RCC 7860 (cell line): ENCODE measurements at regions not wholly inside any gene's neighbourhood (a gene's known extent, or its start where the extent isn't known, plus 50 kb on each side); places are given as distances from the start of the nearest gene placed in this dataset.

Experiments
- DNase-seq: peaks from one replicate; pipeline ENCODE4 v3.0.0-alpha.2; 2015; ENCODE audit warnings: low spot score
- FAIRE-seq: peaks from 2 replicates; lab custom pipeline; 2012; peaks lifted over from hg19 to GRCh38; lab: Jason Lieb, UNC

- FAIRE-seq, result no peak
- no peak for DNase-seq
These were observed 168.7 kb upstream of the ITGB1 start for GRCh38 chr10:33126742-33127141.

GRCh38 chr10:33125522-33126517, 167.8 kb upstream of the ITGB1 start:
- FAIRE-seq, result no peak

GRCh38 chr10:33125111-33125510, 167.1 kb upstream of the ITGB1 start:
- no peak for DNase-seq
- no peak for FAIRE-seq

More at GRCh38 chr10:33125522-33126517, 167.8 kb upstream of the ITGB1 start:
- DNase-seq, result peak; percentile 18

GRCh38 chr10:33123680-33124079, 165.7 kb upstream of the ITGB1 start:
- no peak for DNase-seq
- no peak for FAIRE-seq

- DNase-seq (no peak), FAIRE-seq (no peak)
These were observed 164.2 kb upstream of the ITGB1 start for GRCh38 chr10:33122014-33122809.

- DNase-seq, result no peak
These were observed 162.7 kb upstream of the ITGB1 start for GRCh38 chr10:33120700-33121099.

GRCh38 chr10:33120275-33120674, 162.2 kb upstream of the ITGB1 start:
- FAIRE-seq, result no peak
- DNase-seq, result no peak

More at GRCh38 chr10:33120700-33121099, 162.7 kb upstream of the ITGB1 start:
- FAIRE-seq, result no peak

GRCh38 chr10:33117816-33118215, 159.8 kb upstream of the ITGB1 start:
- no peak for FAIRE-seq
- DNase-seq, result no peak

GRCh38 chr10:33117230-33117629, 159.2 kb upstream of the ITGB1 start:
- DNase-seq, result no peak
- FAIRE-seq, result no peak

GRCh38 chr10:33115738-33116719, 158.0 kb upstream of the ITGB1 start:
- FAIRE-seq, result peak; percentile 77
- DNase-seq, result peak; percentile 82

- DNase-seq, result peak; percentile 41
- FAIRE-seq, result peak; percentile 82
These were observed 156.5 kb upstream of the ITGB1 start for GRCh38 chr10:33114451-33114952.

GRCh38 chr10:33113466-33113865, 155.4 kb upstream of the ITGB1 start:
- DNase-seq (peak; percentile 21), FAIRE-seq (peak; percentile 72)

- FAIRE-seq (no peak), DNase-seq (no peak)
These were observed 154.9 kb upstream of the ITGB1 start for GRCh38 chr10:33112831-33113455.

GRCh38 chr10:33111488-33112051, 153.5 kb upstream of the ITGB1 start:
- DNase-seq, result no peak
- FAIRE-seq, result no peak

- no peak for FAIRE-seq
- DNase-seq, result no peak
These were observed 151.9 kb upstream of the ITGB1 start for GRCh38 chr10:33109788-33110469.

- DNase-seq, result no peak
- FAIRE-seq, result no peak
These were observed 151.4 kb upstream of the ITGB1 start for GRCh38 chr10:33109384-33109783.

- FAIRE-seq (no peak), DNase-seq (no peak)
These were observed 149.9 kb upstream of the ITGB1 start for GRCh38 chr10:33107953-33108352.

- no peak for FAIRE-seq
- DNase-seq, result no peak
These were observed 148.7 kb upstream of the ITGB1 start for GRCh38 chr10:33106767-33107166.

- FAIRE-seq (no peak), DNase-seq (no peak)
These were observed 145.9 kb upstream of the ITGB1 start for GRCh38 chr10:33103863-33104379.
